Esophagus squamous epithelium (tissue), 4 donors: ENCODE measurements at regions not wholly inside any gene's neighbourhood (a gene's known extent, or its start where the extent isn't known, plus 50 kb on each side); places are given as distances from the start of the nearest gene placed in this dataset.
"Not testable (repeated sequence)": the region's sequence is repeated elsewhere in the genome, so short reads cannot be mapped to it uniquely, and the experiment has no call there.

Source experiments
- POLR2A ChIP-seq, 4 donors: fragments of 450-650 bp; IDR thresholded peaks; one replicate each; pipeline ENCODE4 v1.6.1; 2017; ENCODE audit warnings: antibody characterized with exemption in 4 of 4, mild to moderate bottlenecking in 4 of 4, moderate library complexity in 3 of 4
- TF ChIP-seq, protein P1 (sequence below), 6 experiments: fragments of 450-650 bp in 4 of 6; fragments of 200-600 bp in 2 of 6; sonication (generic) in 2 of 6; IDR thresholded peaks; one replicate each; pipeline ENCODE4 v1.5.1; 2016 to 2019; ENCODE audit warnings: antibody characterized with exemption in 6 of 6, mild to moderate bottlenecking in 4 of 6, moderate library complexity in 4 of 6

DNA sequence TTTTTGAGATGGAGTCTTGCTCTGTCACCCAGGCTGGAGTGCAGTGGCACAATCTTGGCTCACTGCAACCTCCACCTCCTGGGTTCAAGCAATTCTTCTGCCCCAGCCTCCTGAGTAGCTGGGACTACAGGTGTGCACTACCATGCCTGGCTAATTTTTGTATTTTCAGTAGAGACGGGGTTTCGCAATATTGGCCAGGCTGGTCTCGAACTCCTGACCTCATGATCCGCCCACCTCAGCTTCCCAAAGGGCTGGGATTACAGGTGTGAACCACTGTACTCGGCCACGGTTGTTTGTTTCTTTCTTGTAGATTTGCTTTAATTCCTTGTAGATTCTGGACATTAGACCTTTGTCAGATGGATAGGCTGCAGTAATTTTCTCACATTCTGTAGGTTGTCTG, 278.5 kb upstream of the FAT1 start:
- TF ChIP-seq, protein P1, sequence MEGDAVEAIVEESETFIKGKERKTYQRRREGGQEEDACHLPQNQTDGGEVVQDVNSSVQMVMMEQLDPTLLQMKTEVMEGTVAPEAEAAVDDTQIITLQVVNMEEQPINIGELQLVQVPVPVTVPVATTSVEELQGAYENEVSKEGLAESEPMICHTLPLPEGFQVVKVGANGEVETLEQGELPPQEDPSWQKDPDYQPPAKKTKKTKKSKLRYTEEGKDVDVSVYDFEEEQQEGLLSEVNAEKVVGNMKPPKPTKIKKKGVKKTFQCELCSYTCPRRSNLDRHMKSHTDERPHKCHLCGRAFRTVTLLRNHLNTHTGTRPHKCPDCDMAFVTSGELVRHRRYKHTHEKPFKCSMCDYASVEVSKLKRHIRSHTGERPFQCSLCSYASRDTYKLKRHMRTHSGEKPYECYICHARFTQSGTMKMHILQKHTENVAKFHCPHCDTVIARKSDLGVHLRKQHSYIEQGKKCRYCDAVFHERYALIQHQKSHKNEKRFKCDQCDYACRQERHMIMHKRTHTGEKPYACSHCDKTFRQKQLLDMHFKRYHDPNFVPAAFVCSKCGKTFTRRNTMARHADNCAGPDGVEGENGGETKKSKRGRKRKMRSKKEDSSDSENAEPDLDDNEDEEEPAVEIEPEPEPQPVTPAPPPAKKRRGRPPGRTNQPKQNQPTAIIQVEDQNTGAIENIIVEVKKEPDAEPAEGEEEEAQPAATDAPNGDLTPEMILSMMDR (IDR thresholded peaks at IDR 0.05) = not testable (repeated sequence)
- TF ChIP-seq POLR2A (IDR thresholded peaks at IDR 0.05) = not testable (repeated sequence)
